AG04450 (cell line): ENCODE measurements at regions not wholly inside any gene's neighbourhood (a gene's known extent, or its start where the extent isn't known, plus 50 kb on each side); places are given as distances from the start of the nearest gene placed in this dataset.

Experiments
- CTCF ChIA-PET: fragments of 300-600, 350-600 bp; formaldehyde crosslinking; extraction: SDS; loops from one replicate; lab custom pipeline; 2022; ENCODE audit warnings: antibody characterized with exemption, inconsistent platforms; lab: Charles Lee
- POLR2A ChIA-PET: fragments of 350-600 bp; formaldehyde crosslinking; extraction: SDS; loops from one replicate; lab custom pipeline; 2021; ENCODE audit warnings: antibody characterized with exemption, inconsistent platforms; lab: Yijun Ruan, JAX
- DNase-seq: peaks from one replicate; pipeline ENCODE4 v3.0.0-alpha.2; 2011; ENCODE audit warnings: low read depth, low spot score
- H3K27ac ChIP-seq: one replicate; pipeline ENCODE4 v1.5.1; 2012; ENCODE audit warnings: low read depth, low read length, control low read depth
- H3K27me3 ChIP-seq: one replicate; pipeline ENCODE4 v1.6.0; 2012; ENCODE audit warnings: low read length; ENCODE audit not compliant: control insufficient read depth, insufficient read depth
- H3K4me3 ChIP-seq: 2 replicates; pipeline ENCODE4 v1.5.1; 2011; ENCODE audit warnings: mild to moderate bottlenecking, low read depth, low read length, control low read depth
- H3K9me3 ChIP-seq: 2 replicates; pipeline ENCODE4 v1.5.1; 2012; ENCODE audit warnings: low read length; ENCODE audit not compliant: control insufficient read depth, insufficient read depth
- CTCF ChIP-seq: IDR thresholded peaks from 2 replicates; pipeline ENCODE4 v1.5.1; 2011; ENCODE audit warnings: low read depth, low read length, control low read depth, inconsistent platforms

GRCh38 chr21:14903172-14903865 lies 161.5 kb downstream of the NRIP1 start:
- no peak overlapping the region for H3K4me3 ChIP-seq
- H3K27me3 ChIP-seq, result no peaks in the 10 kb centered on the region
- ChIA-PET POLR2A (no interaction called here), CTCF (no interaction called here)
- TF ChIP-seq CTCF, result no peak
- H3K27ac ChIP-seq, result no peak overlapping the region
- no peaks in the 10 kb centered on the region for H3K9me3 ChIP-seq
- no peak for DNase-seq

- ChIA-PET POLR2A (no interaction called here), CTCF (no interaction called here)
- no peak overlapping the region for H3K27ac ChIP-seq
- no peaks in the 10 kb centered on the region for H3K9me3 ChIP-seq
- no peak for TF ChIP-seq CTCF
- no peaks in the 10 kb centered on the region for H3K27me3 ChIP-seq
- H3K4me3 ChIP-seq, result no peak overlapping the region
- DNase-seq, result no peak
These were observed 163.3 kb downstream of the NRIP1 start for GRCh38 chr21:14901482-14901958.

- no peak overlapping the region for H3K4me3 ChIP-seq
- H3K27ac ChIP-seq, result peak overlapping the region; percentile 66
- no peaks in the 10 kb centered on the region for H3K9me3 ChIP-seq
- ChIA-PET POLR2A (no interaction called here), CTCF (no interaction called here)
- TF ChIP-seq CTCF, result no peak
- DNase-seq, result no peak
- H3K27me3 ChIP-seq, result no peaks in the 10 kb centered on the region
These were observed 164.2 kb downstream of the NRIP1 start for GRCh38 chr21:14900611-14901010.

GRCh38 chr21:14900058-14900457 lies 164.7 kb downstream of the NRIP1 start:
- no peaks in the 10 kb centered on the region for H3K9me3 ChIP-seq
- peak overlapping the region; percentile 66 for H3K27ac ChIP-seq
- no peak for DNase-seq
- H3K27me3 ChIP-seq, result no peaks in the 10 kb centered on the region
- ChIA-PET POLR2A (no interaction called here), CTCF (no interaction called here)
- TF ChIP-seq CTCF, result no peak
- no peak overlapping the region for H3K4me3 ChIP-seq

GRCh38 chr21:14895792-14896191 lies 169.0 kb downstream of the NRIP1 start:
- no peak overlapping the region for H3K4me3 ChIP-seq
- H3K9me3 ChIP-seq, result no peaks in the 10 kb centered on the region
- H3K27me3 ChIP-seq, result no peaks in the 10 kb centered on the region
- DNase-seq, result no peak
- H3K27ac ChIP-seq, result no peak overlapping the region
- no peak for TF ChIP-seq CTCF
- POLR2A ChIA-PET, result interaction anchor here (0.6 kb wide), 1 partner anchor 60 kb away, joined by 5 read pairs; no protein-coding TSS in a partner anchor
- CTCF ChIA-PET, result no interaction called here
